K562 (cell line): ENCODE measurements at regions not wholly inside any gene's neighbourhood (a gene's known extent, or its start where the extent isn't known, plus 50 kb on each side); places are given as distances from the start of the nearest gene placed in this dataset.

Source experiments
- ZNF407 ChIP-seq: fragments of 450-650 bp; IDR thresholded peaks from 2 replicates; pipeline ENCODE4 v1.6.1; 2016; ENCODE audit warnings: low read depth

- no peak for TF ChIP-seq ZNF407
- TF ChIP-seq, all 486 proteins: peak for 0
These were observed 415.9 kb downstream of the IRS2 start (continued) for GRCh38 chr13:109370496-109370895.
